ENCODE measurements at regions not wholly inside any gene's neighbourhood (a gene's known extent, or its start where the extent isn't known, plus 50 kb on each side); places are given as distances from the start of the nearest gene placed in this dataset.

- TF ChIP-seq, protein P1, sequence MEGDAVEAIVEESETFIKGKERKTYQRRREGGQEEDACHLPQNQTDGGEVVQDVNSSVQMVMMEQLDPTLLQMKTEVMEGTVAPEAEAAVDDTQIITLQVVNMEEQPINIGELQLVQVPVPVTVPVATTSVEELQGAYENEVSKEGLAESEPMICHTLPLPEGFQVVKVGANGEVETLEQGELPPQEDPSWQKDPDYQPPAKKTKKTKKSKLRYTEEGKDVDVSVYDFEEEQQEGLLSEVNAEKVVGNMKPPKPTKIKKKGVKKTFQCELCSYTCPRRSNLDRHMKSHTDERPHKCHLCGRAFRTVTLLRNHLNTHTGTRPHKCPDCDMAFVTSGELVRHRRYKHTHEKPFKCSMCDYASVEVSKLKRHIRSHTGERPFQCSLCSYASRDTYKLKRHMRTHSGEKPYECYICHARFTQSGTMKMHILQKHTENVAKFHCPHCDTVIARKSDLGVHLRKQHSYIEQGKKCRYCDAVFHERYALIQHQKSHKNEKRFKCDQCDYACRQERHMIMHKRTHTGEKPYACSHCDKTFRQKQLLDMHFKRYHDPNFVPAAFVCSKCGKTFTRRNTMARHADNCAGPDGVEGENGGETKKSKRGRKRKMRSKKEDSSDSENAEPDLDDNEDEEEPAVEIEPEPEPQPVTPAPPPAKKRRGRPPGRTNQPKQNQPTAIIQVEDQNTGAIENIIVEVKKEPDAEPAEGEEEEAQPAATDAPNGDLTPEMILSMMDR (IDR thresholded peaks at IDR 0.05) = no peak
- TF ChIP-seq POLR2AphosphoS5 (IDR thresholded peaks at IDR 0.05) (no peak), EP300 (IDR thresholded peaks at IDR 0.05; ENCODE audit: low read depth) (no peak)
These were observed 70.8 kb upstream of the PRKACB start for GRCh38 chr1:84073266-84073665.
